GM12891 (cell line): ENCODE measurements at regions not wholly inside any gene's neighbourhood (a gene's known extent, or its start where the extent isn't known, plus 50 kb on each side); places are given as distances from the start of the nearest gene placed in this dataset.

ENCODE experiments used
- DNase-seq: peaks from one replicate; pipeline ENCODE4 v3.0.0; 2011; ENCODE audit warnings: low spot score; ENCODE audit not compliant: insufficient read length
- FAIRE-seq: peaks from 2 replicates; lab custom pipeline; 2011; peaks lifted over from hg19 to GRCh38; lab: Jason Lieb, UNC
- PAX5 ChIP-seq: IDR thresholded peaks from 2 replicates; pipeline ENCODE4 v1.6.1; 2011; ENCODE audit warnings: low read length, moderate library complexity, mild to moderate bottlenecking; ENCODE audit not compliant: insufficient read depth, severe bottlenecking
- POLR2A ChIP-seq: IDR thresholded peaks from 2 replicates; pipeline ENCODE4 v1.6.1; 2011; ENCODE audit warnings: low read depth, low read length, control low read depth
- POLR2AphosphoS5 ChIP-seq: IDR thresholded peaks from 2 replicates; pipeline ENCODE4 v1.6.1; 2011; ENCODE audit warnings: low read depth, low read length, control low read depth
- POU2F2 ChIP-seq: IDR thresholded peaks from 2 replicates; pipeline ENCODE4 v1.6.1; 2011; ENCODE audit warnings: low read depth, mild to moderate bottlenecking, control low read depth, low read length, moderate library complexity
- SPI1 ChIP-seq: IDR thresholded peaks from 2 replicates; pipeline ENCODE4 v1.6.1; 2011; ENCODE audit warnings: low read depth, low read length, control low read depth
- TAF1 ChIP-seq: IDR thresholded peaks from 2 replicates; pipeline ENCODE4 v1.6.1; 2011; ENCODE audit warnings: low read depth, low read length, control low read depth

- FAIRE-seq (no peak), DNase-seq (no peak)
- no peak for TF ChIP-seq TAF1
- TF ChIP-seq POLR2AphosphoS5: no peak
- TF ChIP-seq PAX5: no peak
- no peak for TF ChIP-seq POU2F2
- TF ChIP-seq SPI1: no peak
- no peak for TF ChIP-seq POLR2A
These were observed 161.8 kb downstream of the DSEL start for GRCh38 chr18:67354692-67355091.

GRCh38 chr18:67354091-67354490 lies 162.4 kb downstream of the DSEL start:
- no peak for TF ChIP-seq TAF1
- TF ChIP-seq SPI1: no peak
- TF ChIP-seq PAX5: no peak
- TF ChIP-seq POLR2AphosphoS5: no peak
- no peak for TF ChIP-seq POLR2A
- TF ChIP-seq POU2F2: no peak
- FAIRE-seq: no peak
- DNase-seq: no peak

- FAIRE-seq (no peak), DNase-seq (no peak)
- no peak for TF ChIP-seq PAX5
- no peak for TF ChIP-seq TAF1
- TF ChIP-seq POLR2AphosphoS5: no peak
- no peak for TF ChIP-seq POLR2A
- no peak for TF ChIP-seq POU2F2
- TF ChIP-seq SPI1: no peak
These were observed 169.1 kb downstream of the DSEL start for GRCh38 chr18:67347438-67347837.

GRCh38 chr18:67342159-67342558 lies 174.4 kb downstream of the DSEL start:
- TF ChIP-seq POU2F2 (no peak), POLR2A (no peak), TAF1 (no peak), POLR2AphosphoS5 (no peak), PAX5 (no peak), SPI1 (no peak)
- DNase-seq: no peak
- no peak for FAIRE-seq

GRCh38 chr18:67337696-67338095 lies 178.8 kb downstream of the DSEL start:
- DNase-seq (no peak), FAIRE-seq (no peak)
- TF ChIP-seq TAF1: no peak
- no peak for TF ChIP-seq POLR2A
- no peak for TF ChIP-seq POU2F2
- TF ChIP-seq PAX5: no peak
- no peak for TF ChIP-seq POLR2AphosphoS5
- TF ChIP-seq SPI1: no peak

- no peak for TF ChIP-seq POLR2AphosphoS5
- TF ChIP-seq POU2F2: no peak
- no peak for TF ChIP-seq TAF1
- TF ChIP-seq SPI1: no peak
- no peak for TF ChIP-seq POLR2A
- TF ChIP-seq PAX5: no peak
- DNase-seq: no peak
- no peak for FAIRE-seq
These were observed 184.7 kb downstream of the DSEL start for GRCh38 chr18:67331857-67332256.

- no peak for FAIRE-seq
- TF ChIP-seq POU2F2: no peak
- no peak for TF ChIP-seq SPI1
- TF ChIP-seq TAF1: no peak
- TF ChIP-seq POLR2AphosphoS5: no peak
- no peak for TF ChIP-seq POLR2A
- TF ChIP-seq PAX5: no peak
- no peak for DNase-seq
These were observed 197.4 kb downstream of the DSEL start for GRCh38 chr18:67319109-67319508.

- no peak for TF ChIP-seq POLR2A
- TF ChIP-seq TAF1: no peak
- TF ChIP-seq SPI1: no peak
- FAIRE-seq (no peak), DNase-seq (no peak)
These were observed 197.9 kb downstream of the DSEL start for GRCh38 chr18:67318651-67319050.

- DNase-seq (no peak), FAIRE-seq (no peak)
- TF ChIP-seq PAX5 (no peak), POLR2AphosphoS5 (no peak), POU2F2 (no peak), TAF1 (no peak), SPI1 (no peak), POLR2A (no peak)
These were observed 205.7 kb downstream of the DSEL start for GRCh38 chr18:67310826-67311225.

- no peak for TF ChIP-seq SPI1
- no peak for TF ChIP-seq POLR2A
- TF ChIP-seq POLR2AphosphoS5: no peak
- TF ChIP-seq TAF1: no peak
- TF ChIP-seq PAX5: no peak
- no peak for TF ChIP-seq POU2F2
- no peak for DNase-seq
- no peak for FAIRE-seq
These were observed 207.7 kb downstream of the DSEL start for GRCh38 chr18:67308819-67309218.
